H7 (cell line): ENCODE measurements at regions not wholly inside any gene's neighbourhood (a gene's known extent, or its start where the extent isn't known, plus 50 kb on each side); places are given as distances from the start of the nearest gene placed in this dataset.

ENCODE experiments used
- DNase-seq: peaks from one replicate; pipeline ENCODE4 v3.0.0; 2012
- H3K27me3 ChIP-seq: 2 replicates; pipeline ENCODE4 v1.6.0; 2011; ENCODE audit warnings: mild to moderate bottlenecking, low read length; ENCODE audit not compliant: control insufficient read depth, insufficient read depth
- H3K36me3 ChIP-seq: replicated peaks from 2 replicates; pipeline ENCODE4 v1.5.1; 2011; ENCODE audit warnings: low read length; ENCODE audit not compliant: control insufficient read depth, insufficient read depth
- H3K4me3 ChIP-seq: 2 replicates; pipeline ENCODE4 v1.5.1; 2011; ENCODE audit warnings: low read depth, mild to moderate bottlenecking, control low read depth, low read length, moderate library complexity; ENCODE audit not compliant: insufficient read depth

GRCh38 chr15:31974855-31975829 lies 55.2 kb upstream of the CHRNA7 start:
- Histone ChIP-seq H3K27me3 (no peaks in the 10 kb centered on the region), H3K4me3 (no peak overlapping the region), H3K36me3 (no peaks in the 10 kb centered on the region)
- peak; percentile 87 for DNase-seq

- H3K36me3 ChIP-seq, result no peaks in the 10 kb centered on the region
- H3K27me3 ChIP-seq, result no peaks in the 10 kb centered on the region
- H3K4me3 ChIP-seq, result no peak overlapping the region
- no peak for DNase-seq
Measured at GRCh38 chr15:31975830-31976229, 54.5 kb upstream of the CHRNA7 start.

GRCh38 chr15:31977138-31977537 lies 53.2 kb upstream of the CHRNA7 start:
- DNase-seq, result no peak
- Histone ChIP-seq H3K36me3 (no peaks in the 10 kb centered on the region), H3K27me3 (no peaks in the 10 kb centered on the region), H3K4me3 (no peak overlapping the region)

GRCh38 chr15:31977812-31978661 lies 52.3 kb upstream of the CHRNA7 start:
- Histone ChIP-seq H3K4me3 (no peak overlapping the region), H3K36me3 (no peaks in the 10 kb centered on the region), H3K27me3 (no peaks in the 10 kb centered on the region)
- peak; percentile 90 for DNase-seq
